HG03066 (cell line): ENCODE measurements at regions not wholly inside any gene's neighbourhood (a gene's known extent, or its start where the extent isn't known, plus 50 kb on each side); places are given as distances from the start of the nearest gene placed in this dataset.

Source experiments
- ATAC-seq: cut with Tn5 transposase; IDR thresholded peaks from one replicate; pipeline ENCODE4 v1.9.1; 2021; ENCODE audit warnings: low read depth; ENCODE audit not compliant: unreplicated experiment

DNA sequence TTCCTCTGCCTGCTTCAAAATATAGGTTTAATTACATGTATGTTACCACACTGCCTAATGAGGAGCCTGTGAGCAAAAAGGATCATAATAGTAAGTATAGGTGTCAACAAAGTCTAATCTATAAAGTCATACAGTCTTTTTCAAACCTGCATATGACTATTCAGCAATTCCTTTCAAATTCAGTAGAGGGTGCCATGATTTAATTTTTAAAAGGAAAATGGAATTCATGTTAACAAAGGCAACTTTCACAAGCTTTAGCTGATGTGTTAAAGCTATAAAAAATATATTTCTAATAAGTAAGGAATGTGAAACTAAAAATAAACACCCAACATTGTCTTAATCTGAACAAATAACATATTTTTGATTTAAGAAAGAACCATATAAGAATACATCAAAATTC is 52.1 kb downstream of the MPP7 start:
- ATAC-seq = no peak

DNA sequence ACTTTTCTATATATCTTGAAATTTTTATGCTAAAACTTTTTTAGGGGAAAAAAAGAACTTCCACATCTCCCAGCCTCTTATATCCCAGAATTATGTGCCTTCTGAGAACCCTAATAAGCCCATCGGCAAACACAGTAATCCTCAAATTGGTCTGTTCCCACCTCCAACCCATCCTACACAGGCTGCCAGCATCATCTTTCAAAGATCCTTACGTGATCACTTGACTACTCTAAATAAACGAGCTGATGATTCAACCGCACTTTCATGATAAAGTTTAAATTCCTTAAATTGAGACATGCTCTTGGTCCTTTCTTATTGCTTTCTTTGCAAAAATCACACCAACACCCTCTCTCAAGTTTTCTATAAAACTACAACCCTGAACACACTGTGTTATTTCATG is 52.5 kb downstream of the MPP7 start:
- no peak for ATAC-seq

DNA sequence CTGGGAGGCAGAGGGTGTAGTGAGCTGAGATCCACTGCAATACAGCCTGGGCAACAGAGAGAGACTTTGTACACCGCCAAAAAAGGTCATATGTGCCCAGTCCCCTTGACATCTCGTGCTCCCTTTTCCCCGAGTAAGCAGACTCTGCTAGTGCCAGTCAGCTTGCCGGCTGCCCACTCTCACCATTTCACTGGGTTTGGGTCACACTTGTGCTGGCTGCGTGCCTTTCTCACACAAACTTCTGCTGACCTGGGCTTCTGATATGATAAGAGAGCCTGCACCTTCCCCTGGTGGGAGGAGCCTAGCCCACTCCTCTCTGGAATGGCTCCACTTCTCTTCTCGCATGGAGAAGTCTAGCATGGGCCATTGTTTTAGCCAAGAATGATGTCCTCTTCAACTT is 53.4 kb downstream of the MPP7 start:
- no peak for ATAC-seq

DNA sequence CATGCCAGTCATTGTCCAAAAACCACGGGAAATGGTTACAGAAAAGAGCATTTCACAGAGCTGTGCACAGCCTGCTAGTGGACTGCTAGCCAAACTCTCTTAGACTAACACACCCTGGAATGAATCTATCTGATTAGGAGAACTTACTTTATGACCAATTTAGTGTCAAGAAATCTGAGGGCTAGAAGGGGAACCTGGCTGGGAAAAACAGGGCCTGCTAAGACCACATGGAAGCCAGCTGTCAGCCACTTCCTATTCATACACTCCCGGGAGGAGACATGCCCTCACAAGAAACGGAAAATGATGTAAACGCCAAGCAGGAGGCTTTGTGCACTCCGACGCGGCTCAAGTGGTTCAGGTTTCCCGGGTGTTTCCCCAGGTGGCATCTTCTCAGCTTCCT is 54.8 kb downstream of the MPP7 start:
- no peak for ATAC-seq

DNA sequence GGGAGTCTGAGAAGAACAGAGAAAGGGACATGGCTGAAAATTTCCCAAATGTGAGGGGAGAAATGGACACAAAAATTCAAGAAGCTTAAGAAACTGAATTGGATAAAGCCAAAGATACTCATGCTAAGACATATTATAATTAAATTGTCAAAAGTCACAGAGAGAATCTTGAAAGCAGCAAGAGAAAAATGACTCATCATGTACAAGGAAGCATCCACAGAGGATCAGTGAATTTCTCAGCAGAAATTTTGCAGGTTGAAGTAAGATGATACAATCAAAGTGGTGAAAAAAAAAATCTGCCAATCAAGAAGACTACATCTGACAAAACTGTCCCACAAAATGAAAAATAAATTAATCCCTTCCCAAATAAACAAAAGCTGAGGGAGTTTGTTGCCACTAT is 56.8 kb downstream of the MPP7 start:
- ATAC-seq = no peak

DNA sequence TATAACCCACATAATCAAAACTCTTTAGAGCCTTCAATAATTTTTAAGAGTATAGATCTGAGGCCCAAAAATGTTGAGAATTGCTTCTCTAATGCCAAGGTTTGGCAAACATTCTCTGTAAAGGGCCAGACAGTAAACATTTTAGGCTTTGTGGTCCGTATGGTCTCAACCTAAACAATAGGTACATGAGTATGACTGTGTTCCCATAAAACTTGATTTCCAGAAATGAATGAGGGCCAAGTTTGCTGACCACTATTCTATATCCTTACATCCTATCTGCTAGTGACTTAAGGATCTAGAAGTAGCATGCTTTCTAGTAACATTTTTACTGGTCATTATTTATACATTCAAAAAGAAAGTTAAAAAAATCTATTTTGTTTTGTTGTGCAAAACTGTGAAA is 58.9 kb downstream of the MPP7 start:
- no peak for ATAC-seq

DNA sequence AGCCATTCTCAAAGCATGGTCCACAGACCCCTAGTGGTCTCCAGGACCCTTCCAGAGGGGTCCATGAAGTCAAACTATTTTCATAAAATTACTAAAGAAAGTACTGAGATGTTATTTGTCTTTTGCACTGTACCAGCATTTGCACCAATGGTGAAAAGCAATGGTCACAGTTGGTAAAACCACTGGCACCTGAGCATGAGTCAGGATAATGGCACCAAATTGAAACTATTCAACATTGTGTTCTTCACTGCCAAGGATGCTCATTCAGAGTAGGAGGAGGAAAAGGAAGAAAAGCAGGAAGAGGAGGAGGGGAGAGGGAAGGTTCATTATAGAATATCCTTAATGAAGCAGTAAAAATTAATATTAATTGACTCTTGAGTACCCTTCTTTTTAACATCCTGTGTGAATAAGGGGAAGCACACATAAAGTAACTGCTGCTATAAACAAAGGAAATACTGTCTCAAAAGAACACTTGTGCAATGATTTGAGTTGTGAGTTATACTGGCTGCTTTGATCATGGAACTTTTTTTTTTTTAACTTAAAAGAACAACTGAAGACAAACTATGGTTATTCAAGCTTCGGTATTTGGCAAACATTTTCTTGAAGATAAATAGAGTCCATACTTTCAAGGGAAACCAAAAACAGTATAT is 60.2 kb downstream of the MPP7 start:
- ATAC-seq = no peak

DNA sequence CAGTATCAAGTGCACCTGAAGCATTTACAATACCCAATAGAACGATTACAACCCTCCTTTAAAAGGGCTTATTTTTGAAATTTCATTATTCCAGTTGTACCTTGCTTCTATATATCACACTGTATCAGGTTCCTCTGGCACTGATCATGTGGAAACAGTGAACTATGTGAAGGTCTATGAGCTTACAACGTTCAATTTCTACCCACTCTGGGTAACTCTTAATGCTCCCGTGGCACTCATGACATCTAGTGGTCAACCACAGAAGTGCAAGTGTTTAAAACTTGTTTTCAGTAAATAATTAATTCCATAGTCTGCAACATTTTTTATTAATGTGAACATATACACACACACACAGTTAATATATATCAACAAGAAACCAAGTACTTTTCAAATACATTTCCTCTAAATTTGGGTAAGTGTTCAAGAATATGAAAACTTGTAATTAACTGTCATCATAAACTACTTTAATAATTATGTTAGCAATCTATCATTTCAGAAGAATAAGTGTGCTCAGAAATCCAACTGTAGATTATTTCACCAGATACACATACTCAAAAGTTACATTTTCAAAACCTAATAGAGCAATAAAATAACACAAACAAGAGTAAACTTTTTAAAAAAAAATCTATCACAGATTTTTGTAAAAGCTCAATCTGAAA is 61.0 kb downstream of the MPP7 start:
- ATAC-seq = no peak

DNA sequence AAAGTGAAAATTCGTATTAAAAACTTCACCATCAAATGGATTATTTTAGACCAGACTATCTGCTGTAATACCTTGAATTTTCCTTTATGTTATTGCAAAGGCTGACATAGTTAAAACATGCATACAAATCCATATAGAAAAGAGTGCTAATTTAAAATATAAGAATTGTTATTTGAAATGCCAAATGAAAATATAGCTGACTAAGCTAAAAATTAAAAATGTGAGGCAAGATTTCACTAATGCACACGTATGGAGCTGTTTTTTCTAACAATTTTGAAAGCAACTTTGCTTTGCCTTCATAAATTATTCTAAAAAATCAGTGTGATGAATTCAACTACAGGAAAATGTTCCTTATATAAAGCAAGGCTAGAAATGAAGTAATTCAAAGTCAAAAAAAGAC is 62.5 kb downstream of the MPP7 start:
- no peak for ATAC-seq

DNA sequence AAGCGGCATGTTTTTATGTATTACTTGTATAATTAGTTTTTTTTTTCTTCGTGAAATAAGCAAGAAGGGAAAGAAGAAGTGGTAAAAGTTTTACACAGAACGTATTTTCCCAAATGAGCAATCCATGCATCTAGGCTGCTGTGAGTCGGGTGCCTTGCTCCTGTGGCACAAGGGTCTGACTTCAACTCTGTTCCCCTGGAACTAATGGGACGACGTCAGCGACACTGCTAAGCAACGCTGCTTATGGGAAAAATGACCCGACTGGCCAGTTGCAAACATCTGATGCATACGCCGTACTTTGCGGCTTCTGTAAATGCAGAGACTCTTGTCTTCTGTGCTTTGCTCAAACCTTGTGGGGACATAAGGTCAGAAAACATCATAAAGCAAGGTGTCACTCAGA is 66.3 kb downstream of the MPP7 start:
- no peak for ATAC-seq

DNA sequence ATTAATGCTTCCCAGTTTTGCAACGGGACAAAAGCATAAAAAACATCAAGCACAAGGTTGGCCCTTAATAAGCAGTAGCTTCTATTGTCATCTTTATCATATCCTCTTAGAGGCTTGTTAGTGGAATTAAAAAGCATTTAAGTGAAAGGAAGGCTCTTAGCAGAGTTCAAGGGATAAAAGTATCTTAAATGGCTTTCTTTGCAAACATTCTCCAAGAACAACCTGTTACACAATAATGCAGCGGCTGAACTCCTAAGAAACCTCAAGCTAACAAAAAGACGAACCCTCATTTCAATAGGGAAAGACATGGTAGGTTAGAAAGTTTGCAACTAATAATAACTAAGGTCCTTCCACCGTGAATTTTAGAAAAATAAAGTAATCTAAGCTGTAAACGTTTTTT is 82.1 kb downstream of the MPP7 start:
- no peak for ATAC-seq

DNA sequence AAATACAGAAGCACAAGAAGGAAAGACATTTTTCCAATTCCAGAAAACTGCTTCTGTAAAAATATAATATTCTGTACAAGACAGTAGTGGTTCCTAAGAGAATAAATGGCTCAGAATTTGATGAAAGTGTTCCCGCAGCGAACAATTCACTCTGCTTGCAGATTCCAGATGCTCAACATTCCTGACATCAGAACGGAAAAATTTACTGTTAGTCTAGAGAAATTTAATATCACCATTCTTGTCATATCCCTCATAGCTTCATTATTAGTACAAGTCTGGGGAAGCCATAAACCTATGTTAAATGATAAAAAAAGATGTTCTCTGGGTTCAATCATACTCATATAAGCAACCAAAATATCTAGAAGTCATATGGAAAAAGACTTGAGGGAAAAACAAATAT is 83.6 kb downstream of the MPP7 start:
- no peak for ATAC-seq

DNA sequence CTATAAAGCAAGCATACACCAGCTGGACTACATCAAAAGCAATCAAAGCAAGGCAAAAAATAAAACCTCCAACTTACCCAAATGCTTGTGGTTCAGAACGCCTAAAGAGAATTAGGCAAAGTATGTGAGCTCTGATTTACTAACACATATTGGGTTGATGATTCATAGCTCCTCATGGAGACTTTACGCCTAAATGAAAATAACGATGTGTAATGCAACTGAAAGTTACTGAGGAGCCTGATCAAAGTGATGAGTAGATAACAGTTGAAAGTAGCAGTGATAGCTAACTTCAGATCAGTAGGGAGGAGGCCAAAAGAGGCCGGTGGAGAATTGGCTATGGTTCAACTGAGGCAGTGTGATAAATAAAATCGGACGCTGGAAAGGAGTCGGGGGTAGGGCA is 85.0 kb downstream of the MPP7 start:
- no peak for ATAC-seq

DNA sequence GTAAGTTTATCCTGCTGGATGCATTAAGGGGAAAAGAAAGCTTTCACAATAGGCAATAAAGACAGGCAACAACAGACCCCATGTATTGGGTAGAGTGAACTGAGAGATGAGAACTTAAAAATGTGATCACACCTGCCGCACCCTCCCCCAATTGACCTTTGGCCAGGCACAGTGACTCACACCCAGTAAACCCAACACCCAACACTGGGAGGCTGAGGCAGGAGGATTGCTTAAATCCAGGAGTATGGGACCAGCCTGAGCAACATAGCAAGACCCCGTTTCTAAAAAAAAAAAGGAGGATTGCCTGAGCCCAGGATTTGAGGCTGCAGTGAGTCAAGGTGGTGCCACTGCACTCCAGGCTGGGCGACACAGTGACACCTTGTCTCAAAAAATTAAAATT is 86.9 kb downstream of the MPP7 start:
- ATAC-seq = no peak

DNA sequence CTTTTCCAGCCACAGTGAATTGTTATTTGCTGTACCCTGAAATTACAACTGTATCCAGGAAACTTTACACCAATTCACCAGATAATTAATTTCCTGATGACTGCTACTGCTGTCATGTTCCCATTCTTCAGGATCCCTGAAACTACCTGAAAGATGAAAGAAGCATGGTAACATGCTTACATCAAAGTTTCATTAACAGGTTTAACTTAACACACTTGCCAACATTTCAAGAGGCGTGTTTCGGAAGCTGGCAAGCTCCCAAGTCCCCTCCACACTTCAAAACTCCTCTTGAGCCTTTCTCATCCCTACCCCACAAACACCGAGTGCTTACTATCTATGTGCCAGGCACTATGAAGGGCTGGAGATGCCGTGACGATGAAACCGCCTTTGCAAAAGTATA is 88.6 kb downstream of the MPP7 start:
- ATAC-seq = no peak

DNA sequence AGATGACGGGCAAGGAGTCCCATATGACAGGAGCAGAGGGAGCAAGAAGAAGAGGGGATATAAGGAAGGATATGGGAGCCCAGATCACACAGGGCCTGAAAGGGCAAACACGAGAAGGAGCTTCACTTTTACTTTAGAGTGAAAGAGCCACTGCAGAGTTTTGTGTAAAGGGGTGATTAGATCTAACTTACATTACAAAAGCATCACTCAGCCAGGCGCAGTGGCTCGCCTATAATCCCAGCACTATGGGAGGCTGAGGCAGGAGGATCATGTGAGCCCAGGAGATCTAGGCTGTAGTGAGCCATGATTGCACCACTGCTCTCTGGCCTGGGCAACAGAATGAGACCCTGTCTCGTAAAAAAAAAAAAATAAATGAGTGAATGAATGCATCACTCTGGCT is 91.1 kb downstream of the MPP7 start:
- ATAC-seq = no peak

DNA sequence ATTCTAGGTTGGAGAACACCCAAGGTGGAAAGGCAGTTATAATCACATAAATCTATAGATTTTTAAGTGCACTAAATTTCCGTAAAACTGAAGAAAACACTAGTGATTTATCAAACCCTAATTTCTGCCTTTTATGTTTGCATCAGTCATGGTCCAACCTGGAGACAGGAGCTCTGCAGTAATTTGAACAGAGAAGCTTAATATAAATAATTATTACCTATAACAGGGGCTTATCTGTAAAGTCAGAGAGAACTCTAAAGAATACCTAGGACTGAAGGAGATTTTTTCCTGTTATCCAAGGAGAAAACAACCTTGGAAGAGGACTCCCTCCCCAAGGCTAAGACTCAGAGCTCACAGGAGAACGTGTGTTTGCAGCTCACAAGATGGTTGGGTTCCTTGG is 95.1 kb downstream of the MPP7 start:
- ATAC-seq = no peak

DNA sequence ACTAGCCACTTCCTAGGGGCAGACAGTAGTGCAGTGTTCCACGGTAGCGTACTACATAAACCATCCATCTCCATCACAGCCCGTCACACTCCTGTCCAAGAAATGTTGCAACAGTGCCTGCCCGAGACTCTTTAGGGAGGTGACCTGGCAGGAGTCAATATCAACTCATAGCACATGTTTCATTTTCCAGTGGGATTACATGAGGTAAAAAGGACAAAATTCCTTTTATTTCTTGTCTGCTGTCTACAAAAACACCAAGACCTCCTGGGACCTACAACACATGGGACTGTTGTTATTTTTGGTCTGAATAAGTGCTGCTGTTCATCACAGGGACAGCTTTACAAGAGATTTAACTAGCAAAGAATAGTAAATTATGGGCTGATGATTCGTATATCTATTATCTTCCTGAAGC is 99.9 kb downstream of the MPP7 start:
- no peak for ATAC-seq

DNA sequence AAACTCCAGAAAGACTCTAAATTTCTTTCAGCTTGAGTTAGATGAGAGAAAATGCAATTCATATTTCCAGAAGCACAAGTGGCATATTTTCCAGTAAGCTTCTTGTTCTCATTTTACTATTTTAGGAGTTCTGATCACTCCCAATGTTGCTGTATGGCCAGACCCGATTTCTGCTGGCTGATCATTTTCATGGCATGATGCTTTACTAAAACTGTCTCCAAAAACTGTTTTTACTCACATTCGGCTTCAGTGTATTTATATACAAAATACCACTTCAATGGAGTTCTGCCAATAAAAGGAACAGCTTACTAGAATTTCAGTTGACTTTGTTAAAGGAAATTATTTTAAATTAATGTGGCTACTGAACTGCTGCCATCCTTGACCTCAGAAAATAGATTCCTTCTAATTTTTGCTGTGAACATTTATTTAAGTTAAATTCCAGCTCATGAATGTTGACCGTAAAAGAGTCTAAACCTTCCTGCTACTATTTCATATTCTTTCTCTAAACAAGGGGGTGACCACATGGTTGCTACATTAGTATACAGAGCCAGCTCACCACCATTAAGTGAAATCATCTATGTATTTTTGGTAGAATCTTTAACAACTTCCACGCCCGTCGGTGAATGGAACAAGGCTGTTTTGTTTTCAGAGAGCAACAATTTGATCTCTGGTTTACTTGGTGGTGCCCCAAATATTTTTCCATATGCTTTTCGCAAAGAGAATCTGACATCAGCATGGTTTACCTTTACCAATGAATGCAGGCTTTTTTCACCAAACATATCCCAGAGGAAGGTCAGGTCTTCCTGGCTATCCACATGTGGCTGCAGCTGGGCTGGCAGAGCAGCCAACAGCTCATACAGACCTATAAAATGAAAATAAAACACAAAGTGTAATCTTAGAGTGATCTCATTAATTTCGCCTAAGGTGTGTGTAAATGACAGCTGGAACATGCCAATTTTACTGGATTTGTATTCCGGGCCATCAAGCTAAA is 101.2 kb downstream of the MPP7 start:
- no peak for ATAC-seq

DNA sequence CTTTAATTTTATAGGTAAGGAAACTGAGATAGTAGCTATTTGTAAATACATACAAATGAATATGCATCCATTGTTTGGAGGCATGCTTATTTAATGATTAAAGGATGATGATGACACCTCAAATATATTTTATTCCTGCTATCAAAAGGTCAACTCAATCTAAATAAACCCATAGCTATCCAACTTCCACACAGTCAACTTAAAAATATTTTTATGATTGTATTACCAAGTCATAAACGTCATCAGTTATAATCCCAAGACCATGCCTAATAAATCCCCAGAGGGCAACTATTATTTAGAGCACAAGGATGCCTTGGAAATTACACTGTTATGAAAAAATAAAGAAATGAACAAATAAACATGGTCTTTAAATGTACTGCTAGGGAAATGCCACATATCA is 102.1 kb downstream of the MPP7 start:
- ATAC-seq = no peak

DNA sequence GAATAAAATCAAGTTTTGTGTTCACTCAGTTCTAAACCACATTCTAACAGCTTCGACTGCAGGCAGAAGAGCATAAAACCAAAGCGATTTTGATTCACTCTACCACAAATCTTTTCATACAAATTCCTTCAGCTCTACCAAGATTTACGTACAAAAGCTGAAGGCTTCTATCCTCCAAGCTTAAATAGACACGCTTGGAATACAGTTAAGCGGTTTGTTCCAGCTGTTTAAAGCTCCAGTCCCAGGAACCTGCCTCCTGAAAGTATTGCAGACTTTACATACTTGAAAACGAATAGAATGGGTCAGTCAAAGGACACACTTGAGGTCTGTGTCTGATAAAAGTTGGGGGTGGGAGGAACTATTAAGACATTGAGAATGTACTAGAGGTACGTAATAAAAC is 102.9 kb downstream of the MPP7 start:
- no peak for ATAC-seq

DNA sequence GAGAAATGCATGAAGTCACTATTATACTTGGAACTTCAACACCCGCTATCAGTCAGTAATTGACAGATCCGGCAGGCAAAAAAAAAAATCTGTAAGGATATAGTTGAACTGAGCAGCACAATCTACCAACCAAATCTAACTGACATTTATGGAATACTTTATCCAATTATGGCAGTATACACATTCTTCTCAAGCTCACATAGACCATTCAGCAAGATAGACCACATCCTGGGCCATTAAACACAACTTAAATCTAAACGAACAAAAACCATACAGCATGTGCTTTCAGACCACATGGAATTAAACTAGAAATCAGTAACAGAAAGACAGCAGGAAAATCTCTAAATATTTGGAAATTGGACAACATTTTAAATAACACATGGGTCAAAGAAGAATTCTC is 112.7 kb downstream of the MPP7 start:
- no peak for ATAC-seq
